GM12878 (cell line): ENCODE measurements at regions not wholly inside any gene's neighbourhood (a gene's known extent, or its start where the extent isn't known, plus 50 kb on each side); places are given as distances from the start of the nearest gene placed in this dataset.

Experiments used
- ATAC-seq: fragments of 200-7000 bp; cut with Tn5 transposase; 3 replicates; pipeline ENCODE4 v1.9.1; 2020; ENCODE audit warnings: mild to moderate bottlenecking, moderate library complexity
- BruUV-seq: library from RNA; stranded (reverse); fragments of 400-500 nt; replicated peaks from 2 replicates; lab custom pipeline; 2021; lab: Mats Ljungman, UMichigan
- CTCF ChIA-PET: fragments of 300-600 bp; sonication (Branson Sonifier 250); formaldehyde crosslinking; extraction: SDS; loops from one replicate; lab custom pipeline; 2021; ENCODE audit warnings: inconsistent platforms; lab: Yijun Ruan, JAX
- POLR2A ChIA-PET: fragments of 350-600 bp; formaldehyde crosslinking; extraction: SDS; loops from one replicate; lab custom pipeline; 2021; ENCODE audit warnings: inconsistent platforms; lab: Charles Lee
- RAD21 ChIA-PET: fragments of 300-600 bp; sonication (Branson Sonifier 250); formaldehyde crosslinking; loops from one replicate; lab custom pipeline; 2023; ENCODE audit warnings: antibody characterized with exemption; ENCODE audit not compliant: unreplicated experiment; lab: Charles Lee
- SMC1A ChIA-PET: fragments of 300-600 bp; sonication (Branson Sonifier 250); formaldehyde crosslinking; loops from one replicate; lab custom pipeline; 2023; ENCODE audit not compliant: unreplicated experiment, uncharacterized antibody; lab: Charles Lee
- DNase-seq: peaks from one replicate; pipeline ENCODE4 v3.0.0-alpha.2; 2011; ENCODE audit warnings: low read depth, low spot score
- FAIRE-seq: peaks from 3 replicates; lab custom pipeline; 2011; peaks lifted over from hg19 to GRCh38; lab: Jason Lieb, UNC
- H2AFZ ChIP-seq: 2 replicates; pipeline ENCODE4 v1.6.0; 2011; ENCODE audit warnings: low read depth, low read length, control low read depth; ENCODE audit not compliant: control insufficient read depth
- H3K27ac ChIP-seq: 2 replicates; pipeline ENCODE4 v1.5.1; 2011; ENCODE audit warnings: control low read depth; ENCODE audit not compliant: control insufficient read depth, insufficient read depth
- H3K27me3 ChIP-seq, 2 experiments: replicated peaks in 1 of 2; 2 replicates each; pipeline versions ENCODE4 v1.6.0 to v1.6.1; 2011; ENCODE audit warnings: low read length in 1 of 2; ENCODE audit not compliant: control insufficient read depth in 2 of 2, insufficient read depth in 2 of 2
- H3K36me3 ChIP-seq, 2 experiments: 2 replicates each; pipeline ENCODE4 v1.5.1; 2011; ENCODE audit warnings: low read length in 1 of 2; ENCODE audit not compliant: control insufficient read depth in 2 of 2, insufficient read depth in 2 of 2
- H3K4me1 ChIP-seq: 2 replicates; pipeline ENCODE4 v1.6.1; 2011; ENCODE audit warnings: mild to moderate bottlenecking, low read length, moderate library complexity, mixed read lengths; ENCODE audit not compliant: control insufficient read depth, insufficient read depth
- H3K4me2 ChIP-seq: 2 replicates; pipeline ENCODE4 v1.6.0; 2011; ENCODE audit warnings: control low read depth; ENCODE audit not compliant: control insufficient read depth, insufficient read depth
- H3K4me3 ChIP-seq: fragments of 200-600 bp; sonication (generic); 2 replicates; pipeline ENCODE4 v1.5.1; 2016
- H3K79me2 ChIP-seq: 2 replicates; pipeline ENCODE4 v1.6.0; 2011; ENCODE audit warnings: low read length; ENCODE audit not compliant: control insufficient read depth, insufficient read depth
- H3K9ac ChIP-seq: 2 replicates; pipeline ENCODE4 v1.8.0; 2011; ENCODE audit warnings: low read length, control low read depth, mixed read lengths; ENCODE audit not compliant: control insufficient read depth, insufficient read depth
- H3K9me3 ChIP-seq: replicated peaks from 3 replicates; pipeline ENCODE4 v1.5.1; 2011; ENCODE audit warnings: mild to moderate bottlenecking, low read length; ENCODE audit not compliant: control insufficient read depth, insufficient read depth
- H4K20me1 ChIP-seq: 2 replicates; pipeline ENCODE4 v1.6.0; 2011; ENCODE audit not compliant: control insufficient read depth, insufficient read depth
- CBX5 ChIP-seq: sonication (generic); IDR thresholded peaks from 2 replicates; pipeline ENCODE4 v1.6.1; 2016; ENCODE audit warnings: low read depth, moderate library complexity, mild to moderate bottlenecking, inconsistent platforms
- CREM ChIP-seq: IDR thresholded peaks from 2 replicates; pipeline ENCODE4 v1.6.1; 2014; ENCODE audit warnings: antibody characterized with exemption, low read depth
- CUX1 ChIP-seq: IDR thresholded peaks from 2 replicates; pipeline ENCODE4 v1.6.1; 2012; ENCODE audit warnings: improper control_type of control experiment, low read depth, low read length; ENCODE audit not compliant: insufficient replicate concordance
- GATAD2B ChIP-seq: fragments of 450-650 bp; conservative IDR thresholded peaks from 2 replicates; pipeline ENCODE4 v1.6.1; 2017; ENCODE audit warnings: low read depth, mild to moderate bottlenecking, moderate library complexity
- HDGF ChIP-seq: fragments of 450-650 bp; IDR thresholded peaks from 2 replicates; pipeline ENCODE4 v1.6.1; 2016; ENCODE audit warnings: antibody characterized with exemption
- JUND ChIP-seq: IDR thresholded peaks from 2 replicates; pipeline ENCODE4 v1.6.1; 2012; ENCODE audit warnings: low read depth, mild to moderate bottlenecking, low read length, improper control_type of control experiment, moderate library complexity
- LARP7 ChIP-seq: fragments of 450-650 bp; IDR thresholded peaks from 2 replicates; pipeline ENCODE4 v1.6.1; 2017; ENCODE audit warnings: mild to moderate bottlenecking
- MEF2A ChIP-seq: IDR thresholded peaks from 2 replicates; pipeline ENCODE4 v1.6.1; 2011; ENCODE audit warnings: low read depth, mild to moderate bottlenecking, low read length, moderate library complexity; ENCODE audit not compliant: insufficient read depth
- MXI1 ChIP-seq: fragments of 150-350 bp; IDR thresholded peaks from 2 replicates; pipeline ENCODE4 v1.6.1; 2011; ENCODE audit warnings: low read depth, mild to moderate bottlenecking, inconsistent platforms, low read length, improper control_type of control experiment
- NFXL1 ChIP-seq: fragments of 450-650 bp; IDR thresholded peaks from 2 replicates; pipeline ENCODE4 v1.6.1; 2017; ENCODE audit warnings: antibody characterized with exemption, mild to moderate bottlenecking, borderline replicate concordance
- NFYB ChIP-seq: IDR thresholded peaks from 2 replicates; pipeline ENCODE4 v1.6.1; 2011; ENCODE audit warnings: low read depth, mild to moderate bottlenecking, low read length, improper control_type of control experiment, moderate library complexity; ENCODE audit not compliant: insufficient read depth
- PKNOX1 ChIP-seq: fragments of 450-650 bp; IDR thresholded peaks from 2 replicates; pipeline ENCODE4 v1.6.1; 2016; ENCODE audit warnings: mild to moderate bottlenecking
- RFX5 ChIP-seq: IDR thresholded peaks from 2 replicates; pipeline ENCODE4 v1.6.1; 2011; ENCODE audit warnings: low read depth, low read length, improper control_type of control experiment
- SP1 ChIP-seq: IDR thresholded peaks from one replicate; pipeline ENCODE4 v1.6.1; 2011; ENCODE audit warnings: low read depth, low read length
- STAT3 ChIP-seq: IDR thresholded peaks from 2 replicates; pipeline ENCODE4 v1.6.1; 2011; ENCODE audit warnings: low read depth, low read length, improper control_type of control experiment
- TAF1 ChIP-seq: IDR thresholded peaks from 2 replicates; pipeline ENCODE4 v1.6.1; 2011; ENCODE audit warnings: mild to moderate bottlenecking, low read depth, low read length, borderline replicate concordance
- ZBTB40 ChIP-seq: fragments of 450-650 bp; IDR thresholded peaks from 2 replicates; pipeline ENCODE4 v1.6.1; 2016; ENCODE audit warnings: mild to moderate bottlenecking, moderate library complexity, borderline replicate concordance
- WGBS: methylation state at CpG from one replicate; pipeline ENCODE4 v1.1.6; 2016; ENCODE audit warnings: low lambda C conversion rate; ENCODE audit not compliant: insufficient replicate concordance, insufficient coverage; ENCODE audit errors: missing lambda C conversion rate; 5-methylcytosine and 5-hydroxymethylcytosine counted together
- in situ Hi-C: fragments of 300-500 bp; cut with MboI; formaldehyde crosslinking; loops from 9 replicates; pipeline ENCODE4 v1.14.3; 2018; ENCODE audit warnings: mixed read lengths
- intact Hi-C: fragments of 100-400 bp; cut with micrococcal nuclease; formaldehyde crosslinking; loops from one replicate; pipeline ENCODE4 v1.14.2; 2022; ENCODE audit not compliant: unreplicated experiment

- FAIRE-seq (no peak), DNase-seq (no peak), ATAC-seq (no peak)
- H3K36me3 ChIP-seq, result no peaks in the 10 kb centered on the region
- ChIA-PET CTCF (no interaction called here), POLR2A (interaction anchor here (0.5 kb wide), 1 partner anchor 931 kb away, joined by 3 read pairs; no protein-coding TSS in a partner anchor), RAD21 (no interaction called here), SMC1A (no interaction called here)
- intact Hi-C loops (no loop called here), in situ Hi-C loops (no loop called here)
- no peak overlapping the region for H2AFZ ChIP-seq
- no peaks in the 10 kb centered on the region for H3K79me2 ChIP-seq
- H3K27me3 ChIP-seq, result peaks cover 0 to 4% of the 10 kb centered on the region in 2 experiments
- H3K27ac ChIP-seq, result no peak overlapping the region
- H3K4me3 ChIP-seq, result no peak overlapping the region
- H3K4me1 ChIP-seq, result no peaks in the 10 kb centered on the region
- no peaks in the 10 kb centered on the region for H4K20me1 ChIP-seq
- H3K9me3 ChIP-seq, result no peaks in the 10 kb centered on the region
- no peak overlapping the region for H3K4me2 ChIP-seq
- no peak overlapping the region for H3K9ac ChIP-seq
- 21% methylated on average over 2 of the region's 2 CpGs for WGBS
- no TSS peak for BruUV-seq
- TF ChIP-seq CUX1 (no peak), ZBTB40 (no peak), CREM (no peak), MEF2A (no peak), CBX5 (no peak), STAT3 (no peak), NFXL1 (no peak), NFYB (no peak), SP1 (no peak), GATAD2B (no peak), LARP7 (no peak), HDGF (no peak), RFX5 (no peak), JUND (no peak), PKNOX1 (no peak), TAF1 (no peak), MXI1 (no peak)
These were observed 87.6 kb downstream of the NR2F2 start for GRCh38 chr15:96418146-96418545.
